ENCODE measurements at regions not wholly inside any gene's neighbourhood (a gene's known extent, or its start where the extent isn't known, plus 50 kb on each side); places are given as distances from the start of the nearest gene placed in this dataset.

DNA sequence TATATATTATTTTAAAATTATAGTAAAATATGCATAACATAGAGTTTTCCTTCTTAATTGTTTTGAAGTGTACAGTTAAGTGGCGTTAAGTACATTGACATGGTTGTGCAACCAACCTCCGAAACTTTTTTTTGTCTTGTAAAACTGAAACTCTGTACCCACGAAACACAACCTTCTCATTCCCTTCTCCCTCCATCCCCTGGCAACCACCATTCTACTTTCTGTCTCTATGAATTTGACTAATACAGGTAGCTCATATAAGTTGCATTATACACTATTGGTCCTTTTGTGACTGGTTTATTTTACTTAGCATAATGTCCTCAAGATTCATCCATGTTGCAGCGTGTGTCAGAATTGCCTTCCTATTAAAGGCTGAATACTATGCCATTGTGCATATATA lies 179.4 kb downstream of the SATB1 start:
- ATAC-seq (no peak), DNase-seq (ENCODE audit: low read depth in 1 of 2, low spot score in 1 of 2) (no peak), FAIRE-seq (no peak)
- no peak overlapping the region for H3K4me3 ChIP-seq
- ChIA-PET POLR2A (no interaction called here), CTCF (no interaction called here)
- no peak overlapping the region for H3K27ac ChIP-seq
- TF ChIP-seq CBX2 (IDR thresholded peaks at IDR 0.05; ENCODE audit: borderline replicate concordance, low read depth): no peak
- no peak for TF ChIP-seq ZSCAN20 (CRISPR knock-in tag; IDR thresholded peaks at IDR 0.05)
- no peak for TF ChIP-seq ZC3H11A (IDR thresholded peaks at IDR 0.05)
- TF ChIP-seq RCOR1 (IDR thresholded peaks at IDR 0.05; ENCODE audit: low read depth, low read length): no peak
- TF ChIP-seq EHMT2 (IDR thresholded peaks at IDR 0.05; ENCODE audit: low read depth): no peak
- no peak for TF ChIP-seq RFX5 (IDR thresholded peaks at IDR 0.05)
- no peak for TF ChIP-seq FOSL2 (IDR thresholded peaks at IDR 0.05)
- TF ChIP-seq FOSL2 (CRISPR knock-in tag; IDR thresholded peaks at IDR 0.05): no peak
- no peak for TF ChIP-seq HOXB5 (CRISPR knock-in tag; IDR thresholded peaks at IDR 0.05)
- TF ChIP-seq FOXS1 (CRISPR knock-in tag; IDR thresholded peaks at IDR 0.05): no peak
- H3K4me2 ChIP-seq: no peak overlapping the region
- no peaks in the 10 kb centered on the region for H3K4me1 ChIP-seq
- 23% methylated on average over 4 of the region's 4 CpGs for WGBS (ENCODE audit: missing lambda C conversion rate)
- no peaks in the 10 kb centered on the region for H3K9me3 ChIP-seq

DNA sequence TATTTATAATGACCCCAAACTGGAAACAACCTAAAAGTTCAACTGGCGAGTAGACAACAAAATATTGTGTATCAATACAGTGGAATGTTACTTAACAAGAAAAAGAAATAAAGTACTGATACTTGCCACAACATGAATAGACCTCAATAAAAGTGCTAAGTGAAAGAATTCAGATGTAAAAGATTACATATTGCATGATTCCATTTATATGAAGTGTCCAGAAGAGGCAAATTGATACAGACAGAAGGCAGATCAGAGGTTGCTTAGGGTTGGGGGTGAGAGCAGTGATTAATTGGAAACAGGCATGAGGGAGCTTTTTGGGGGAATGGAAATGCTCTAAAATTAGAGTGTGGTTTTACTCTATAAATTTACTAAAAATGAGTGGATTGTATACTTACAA lies 183.3 kb downstream of the SATB1 start:
- ATAC-seq (no peak), FAIRE-seq (no peak), DNase-seq (ENCODE audit: low read depth in 1 of 2, low spot score in 1 of 2) (no peak)
- 37% methylated on average over 1 of the region's 1 CpG for WGBS (ENCODE audit: missing lambda C conversion rate)
- Histone ChIP-seq H3K9me3 (no peaks in the 10 kb centered on the region), H3K4me1 (no peaks in the 10 kb centered on the region), H3K4me3 (no peak overlapping the region), H3K27ac (no peak overlapping the region), H3K4me2 (no peak overlapping the region)
- TF ChIP-seq, protein P1, sequence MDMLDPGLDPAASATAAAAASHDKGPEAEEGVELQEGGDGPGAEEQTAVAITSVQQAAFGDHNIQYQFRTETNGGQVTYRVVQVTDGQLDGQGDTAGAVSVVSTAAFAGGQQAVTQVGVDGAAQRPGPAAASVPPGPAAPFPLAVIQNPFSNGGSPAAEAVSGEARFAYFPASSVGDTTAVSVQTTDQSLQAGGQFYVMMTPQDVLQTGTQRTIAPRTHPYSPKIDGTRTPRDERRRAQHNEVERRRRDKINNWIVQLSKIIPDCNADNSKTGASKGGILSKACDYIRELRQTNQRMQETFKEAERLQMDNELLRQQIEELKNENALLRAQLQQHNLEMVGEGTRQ (IDR thresholded peaks at IDR 0.05): no peak
- no peak for TF ChIP-seq RARB (CRISPR knock-in tag; IDR thresholded peaks at IDR 0.05)
- TF ChIP-seq ZNF302 (CRISPR knock-in tag; IDR thresholded peaks at IDR 0.05): no peak
- TF ChIP-seq TFCP2L1 (CRISPR knock-in tag; IDR thresholded peaks at IDR 0.05): no peak
- CTCF ChIA-PET: no interaction called here
- POLR2A ChIA-PET: no interaction called here

DNA sequence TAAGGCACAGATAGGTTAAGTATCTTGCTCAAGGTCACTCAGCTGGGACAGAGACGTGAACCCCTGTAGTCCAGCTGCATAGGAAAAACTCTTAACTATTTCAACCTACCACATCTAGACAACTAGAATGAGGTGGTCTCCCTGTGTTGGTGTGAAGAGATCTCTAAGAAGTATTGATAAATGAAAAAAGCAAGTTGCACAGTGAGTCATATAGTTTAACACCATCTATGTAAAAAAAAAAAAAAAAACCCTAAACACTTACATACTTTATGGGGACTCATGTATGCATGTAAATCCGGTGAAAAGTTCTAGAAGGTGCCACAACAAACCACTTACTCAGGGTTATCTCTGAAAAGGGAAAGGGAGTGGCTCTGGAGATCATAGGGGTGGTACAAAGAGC lies 185.5 kb downstream of the SATB1 start:
- Histone ChIP-seq H3K4me3 (no peak overlapping the region), H3K4me1 (no peaks in the 10 kb centered on the region), H3K9me3 (no peaks in the 10 kb centered on the region), H3K4me2 (no peak overlapping the region), H3K27ac (no peak overlapping the region)
- 14% methylated on average over 2 of the region's 2 CpGs for WGBS (ENCODE audit: missing lambda C conversion rate)
- FAIRE-seq: no peak
- ChIA-PET POLR2A (no interaction called here), CTCF (no interaction called here)
- no peak for TF ChIP-seq RAD21 (conservative IDR thresholded peaks at IDR 0.05 in 1 of 2, IDR thresholded peaks at IDR 0.05 in 1 of 2)
- TF ChIP-seq RARB (CRISPR knock-in tag; IDR thresholded peaks at IDR 0.05): no peak
- no peak for TF ChIP-seq RCOR1 (IDR thresholded peaks at IDR 0.05; ENCODE audit: low read depth, low read length)
- TF ChIP-seq JUNB (IDR thresholded peaks at IDR 0.05): no peak
- no peak for TF ChIP-seq RFX5 (IDR thresholded peaks at IDR 0.05)
- no peak for TF ChIP-seq RNF2 (IDR thresholded peaks at IDR 0.05; ENCODE audit: borderline replicate concordance, low read depth)
- no peak for TF ChIP-seq EHMT2 (IDR thresholded peaks at IDR 0.05; ENCODE audit: low read depth)
- no peak for ATAC-seq
- DNase-seq (ENCODE audit: low read depth in 1 of 2, low spot score in 1 of 2): no peak

DNA sequence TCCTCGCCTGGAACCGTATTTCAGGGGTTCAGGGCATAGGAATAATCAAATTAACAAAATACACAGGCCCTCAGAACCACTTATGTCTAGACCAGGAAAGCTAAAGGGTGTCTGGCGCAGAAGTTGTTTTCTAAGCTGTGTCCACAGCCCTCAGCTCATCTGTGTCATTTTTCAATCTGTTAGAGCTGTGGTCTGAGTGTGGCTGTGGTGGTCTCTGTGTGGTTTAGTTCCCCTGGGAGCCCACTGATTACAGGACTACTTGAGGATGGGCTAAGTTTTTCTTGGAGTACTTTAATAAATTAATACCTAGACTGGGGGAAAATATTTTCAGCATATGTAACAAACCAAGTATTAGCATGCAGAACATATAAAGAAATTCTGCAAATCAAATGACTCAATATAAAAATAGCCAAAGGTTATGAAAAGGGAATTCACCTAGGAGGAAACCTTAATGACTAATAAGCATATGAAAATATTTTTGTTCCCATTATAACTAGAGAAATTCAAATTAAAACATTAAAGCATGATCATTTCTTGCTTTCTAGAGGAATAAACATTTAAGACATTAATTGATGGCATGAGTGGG lies 186.3 kb downstream of the SATB1 start:
- ATAC-seq: no peak
- no peak overlapping the region for H3K4me2 ChIP-seq

More for the DNA sequence above, 186.3 kb downstream of the SATB1 start:
- 11% methylated on average over 3 of the region's 3 CpGs for WGBS (ENCODE audit: missing lambda C conversion rate)
- no peak overlapping the region for H3K27ac ChIP-seq
- FAIRE-seq (no peak), DNase-seq (ENCODE audit: low read depth in 1 of 2, low spot score in 1 of 2) (no peak)
- no peak overlapping the region for H3K4me3 ChIP-seq
- ChIA-PET POLR2A (no interaction called here), CTCF (no interaction called here)
- H3K9me3 ChIP-seq: no peaks in the 10 kb centered on the region
- TF ChIP-seq BHLHE40 (IDR thresholded peaks at IDR 0.05; ENCODE audit: low read depth, low read length) (no peak), HOXB5 (CRISPR knock-in tag; IDR thresholded peaks at IDR 0.05) (no peak), MAFK (IDR thresholded peaks at IDR 0.05; ENCODE audit: partially characterized antibody) (no peak), HEYL (CRISPR knock-in tag; IDR thresholded peaks at IDR 0.05) (no peak), RFX5 (IDR thresholded peaks at IDR 0.05) (no peak), HOXB13 (CRISPR knock-in tag; IDR thresholded peaks at IDR 0.05; ENCODE audit: low read depth) (no peak)
- TF ChIP-seq, protein P2, sequence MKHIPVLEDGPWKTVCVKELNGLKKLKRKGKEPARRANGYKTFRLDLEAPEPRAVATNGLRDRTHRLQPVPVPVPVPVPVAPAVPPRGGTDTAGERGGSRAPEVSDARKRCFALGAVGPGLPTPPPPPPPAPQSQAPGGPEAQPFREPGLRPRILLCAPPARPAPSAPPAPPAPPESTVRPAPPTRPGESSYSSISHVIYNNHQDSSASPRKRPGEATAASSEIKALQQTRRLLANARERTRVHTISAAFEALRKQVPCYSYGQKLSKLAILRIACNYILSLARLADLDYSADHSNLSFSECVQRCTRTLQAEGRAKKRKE (CRISPR knock-in tag; IDR thresholded peaks at IDR 0.05; ENCODE audit: low read depth): no peak
- H3K4me1 ChIP-seq: no peaks in the 10 kb centered on the region

Measured in A549 (cell line).